ENCODE measurements at regions not wholly inside any gene's neighbourhood (a gene's known extent, or its start where the extent isn't known, plus 50 kb on each side); places are given as distances from the start of the nearest gene placed in this dataset.

DNA sequence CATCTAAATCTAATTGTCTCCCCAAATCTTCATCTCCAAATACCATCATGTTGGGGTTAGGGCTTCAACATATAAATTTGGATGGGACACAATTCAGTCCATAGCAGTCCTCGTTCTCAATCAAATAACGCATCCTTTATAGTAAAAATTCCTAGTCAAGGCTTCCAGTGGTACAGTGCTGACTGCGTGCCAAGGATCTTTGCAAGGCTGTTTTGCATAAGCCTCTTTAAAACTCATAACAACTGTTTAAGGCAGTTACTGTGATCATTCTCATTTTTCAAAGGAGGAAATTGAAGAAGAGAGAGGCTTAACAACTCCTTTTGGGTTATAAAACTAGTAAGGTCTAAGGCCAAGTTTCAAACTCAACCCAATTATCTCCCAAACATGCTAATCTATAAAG is 666.9 kb downstream of the NYAP2 start:
- no peak for DNase-seq
- no peak for TF ChIP-seq POLR2A (IDR thresholded peaks at IDR 0.05)
- TF ChIP-seq, protein P1, sequence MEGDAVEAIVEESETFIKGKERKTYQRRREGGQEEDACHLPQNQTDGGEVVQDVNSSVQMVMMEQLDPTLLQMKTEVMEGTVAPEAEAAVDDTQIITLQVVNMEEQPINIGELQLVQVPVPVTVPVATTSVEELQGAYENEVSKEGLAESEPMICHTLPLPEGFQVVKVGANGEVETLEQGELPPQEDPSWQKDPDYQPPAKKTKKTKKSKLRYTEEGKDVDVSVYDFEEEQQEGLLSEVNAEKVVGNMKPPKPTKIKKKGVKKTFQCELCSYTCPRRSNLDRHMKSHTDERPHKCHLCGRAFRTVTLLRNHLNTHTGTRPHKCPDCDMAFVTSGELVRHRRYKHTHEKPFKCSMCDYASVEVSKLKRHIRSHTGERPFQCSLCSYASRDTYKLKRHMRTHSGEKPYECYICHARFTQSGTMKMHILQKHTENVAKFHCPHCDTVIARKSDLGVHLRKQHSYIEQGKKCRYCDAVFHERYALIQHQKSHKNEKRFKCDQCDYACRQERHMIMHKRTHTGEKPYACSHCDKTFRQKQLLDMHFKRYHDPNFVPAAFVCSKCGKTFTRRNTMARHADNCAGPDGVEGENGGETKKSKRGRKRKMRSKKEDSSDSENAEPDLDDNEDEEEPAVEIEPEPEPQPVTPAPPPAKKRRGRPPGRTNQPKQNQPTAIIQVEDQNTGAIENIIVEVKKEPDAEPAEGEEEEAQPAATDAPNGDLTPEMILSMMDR (IDR thresholded peaks at IDR 0.05), result no peak
- no peak overlapping the region for H3K4me3 ChIP-seq
- intact Hi-C loops (cut with DNase I; ENCODE audit: low total_unique reads), result no loop called here
- no peaks in the 10 kb centered on the region for H3K27me3 ChIP-seq
- WGBS, 2 donors, result 85 to 91% methylated on average over 3 of the region's 3 CpGs
- H3K27ac ChIP-seq, result no peak overlapping the region
- H3K36me3 ChIP-seq (ENCODE audit: low read depth, missing control alignments), result no peaks in the 10 kb centered on the region
- no peaks in the 10 kb centered on the region for H3K4me1 ChIP-seq
- H3K9me3 ChIP-seq, result no peaks in the 10 kb centered on the region

DNA sequence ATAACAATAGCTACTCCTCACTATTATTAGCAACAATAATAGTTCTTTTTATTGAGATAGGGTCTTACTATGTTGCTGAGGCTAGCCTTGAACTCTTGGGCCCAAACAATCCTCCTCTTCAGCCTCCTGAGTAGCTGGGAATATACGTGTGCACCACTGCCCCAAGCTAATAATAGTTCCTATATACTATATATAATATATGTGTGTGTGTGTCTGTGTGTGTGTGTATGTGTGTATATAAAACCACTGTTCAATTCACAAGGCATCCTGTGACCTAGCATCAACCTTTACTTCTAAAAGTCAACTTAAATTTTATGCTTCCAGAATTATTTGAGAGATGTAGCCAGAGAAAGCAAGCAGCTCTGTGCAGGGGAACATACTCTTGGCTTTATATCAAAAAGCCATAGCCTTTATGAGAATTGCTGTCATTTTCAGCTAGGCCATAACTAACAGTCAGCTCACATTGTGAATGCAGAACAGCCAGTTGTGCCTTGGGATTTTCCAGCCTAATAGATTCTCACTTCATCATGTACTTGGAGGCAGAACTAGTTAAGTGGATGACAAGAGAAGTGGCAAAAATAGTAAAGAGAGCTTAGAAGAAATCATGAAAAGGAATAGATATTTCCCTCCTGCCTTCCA is 665.5 kb downstream of the NYAP2 start:
- intact Hi-C loops (cut with DNase I; ENCODE audit: low total_unique reads), result no loop called here
- H3K27ac ChIP-seq, result no peak overlapping the region
- no peak for DNase-seq

DNA sequence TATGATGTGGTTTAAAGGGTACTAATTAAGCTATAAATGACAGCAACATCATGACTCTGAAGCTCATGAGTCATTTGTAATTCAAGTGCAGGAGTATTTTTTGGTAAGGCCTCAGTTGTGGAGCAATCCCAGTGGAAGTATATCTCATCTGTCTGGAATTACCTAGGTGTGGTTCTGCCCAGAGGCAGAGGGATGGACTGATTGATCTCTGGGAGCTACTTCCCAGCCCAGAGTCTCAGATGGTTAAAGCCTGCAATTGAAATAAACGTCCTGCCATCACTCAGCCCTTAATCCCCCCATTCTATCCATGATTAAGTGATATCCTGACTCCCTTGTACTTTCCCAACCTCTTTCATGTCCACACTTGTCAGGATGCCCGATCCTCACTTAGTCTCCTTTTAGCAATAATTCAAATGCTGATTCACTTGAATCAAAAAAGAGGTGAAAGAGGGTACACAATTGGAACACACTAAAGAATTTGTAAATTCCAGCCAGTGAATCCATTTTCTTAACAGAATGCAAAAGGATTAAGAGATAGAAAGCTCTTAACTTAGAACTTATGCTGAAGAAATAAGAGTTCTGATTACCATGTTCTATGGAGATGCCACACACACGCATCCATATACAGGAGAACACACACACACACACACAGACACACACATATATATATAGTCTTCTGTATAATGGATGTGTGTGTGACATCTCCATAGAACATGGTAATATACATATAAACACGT is 664.4 kb downstream of the NYAP2 start:
- no peak overlapping the region for H3K27ac ChIP-seq
- WGBS, 2 donors, result 82 to 85% methylated on average over 4 of the region's 4 CpGs

More for the DNA sequence above, 665.5 kb downstream of the NYAP2 start:
- no peaks in the 10 kb centered on the region for H3K4me1 ChIP-seq
- 79 to 85% methylated on average over 1 of the region's 1 CpG for WGBS, 2 donors
- TF ChIP-seq POLR2A (IDR thresholded peaks at IDR 0.05), result no peak
- TF ChIP-seq, protein P1 (IDR thresholded peaks at IDR 0.05), result no peak
- H3K36me3 ChIP-seq (ENCODE audit: low read depth, missing control alignments), result no peaks in the 10 kb centered on the region
- H3K27me3 ChIP-seq, result no peaks in the 10 kb centered on the region
- H3K9me3 ChIP-seq, result no peaks in the 10 kb centered on the region
- no peak overlapping the region for H3K4me3 ChIP-seq

DNA sequence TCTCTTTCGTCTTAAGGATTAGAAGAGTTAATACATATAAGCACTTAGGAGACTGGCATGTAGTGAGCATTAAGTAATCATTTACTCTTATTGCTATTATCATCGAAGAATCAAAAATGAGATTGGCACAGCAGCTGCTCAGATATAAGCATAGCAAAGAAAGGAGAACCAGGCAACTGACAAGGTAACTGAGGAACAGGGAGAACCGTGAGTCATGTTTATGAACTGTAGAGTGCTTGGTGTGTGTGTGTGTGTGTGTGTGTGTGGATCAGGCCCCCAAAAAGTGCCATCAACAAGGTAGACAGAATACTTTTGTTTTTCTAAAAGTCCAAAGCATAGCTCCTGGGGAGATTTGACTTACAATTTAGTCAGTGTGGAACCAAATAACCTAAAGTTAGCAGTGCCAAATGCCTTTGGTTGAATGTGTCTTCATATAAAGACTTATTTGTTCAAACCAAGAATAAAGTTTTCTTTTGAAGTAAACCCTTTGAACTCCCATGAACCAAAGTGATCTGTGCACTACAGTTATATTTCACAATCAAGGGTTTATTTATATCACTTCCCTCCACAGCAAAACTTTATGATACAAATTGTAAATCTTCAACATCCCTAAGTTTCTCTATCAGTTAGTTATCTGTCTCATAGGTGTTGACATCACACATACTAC is 660.6 kb downstream of the NYAP2 start:
- TF ChIP-seq POLR2A (IDR thresholded peaks at IDR 0.05), result no peak
- TF ChIP-seq, protein P1 (IDR thresholded peaks at IDR 0.05), result no peak
- intact Hi-C loops (cut with DNase I; ENCODE audit: low total_unique reads), result no loop called here
- no peak overlapping the region for H3K4me3 ChIP-seq
- WGBS, 2 donors, result 58 to 71% methylated on average over 3 of the region's 3 CpGs
- H3K36me3 ChIP-seq (ENCODE audit: low read depth, missing control alignments), result no peaks in the 10 kb centered on the region
- no peaks in the 10 kb centered on the region for H3K4me1 ChIP-seq
- H3K27ac ChIP-seq, result no peak overlapping the region
- H3K27me3 ChIP-seq, result no peaks in the 10 kb centered on the region
- no peaks in the 10 kb centered on the region for H3K9me3 ChIP-seq
- DNase-seq, result no peak

More for the DNA sequence above, 664.4 kb downstream of the NYAP2 start:
- no peaks in the 10 kb centered on the region for H3K36me3 ChIP-seq (ENCODE audit: low read depth, missing control alignments)
- no peaks in the 10 kb centered on the region for H3K27me3 ChIP-seq
- TF ChIP-seq POLR2A (IDR thresholded peaks at IDR 0.05), result no peak
- TF ChIP-seq, protein P1 (IDR thresholded peaks at IDR 0.05), result no peak
- DNase-seq, result no peak
- intact Hi-C loops (cut with DNase I; ENCODE audit: low total_unique reads), result no loop called here
- no peaks in the 10 kb centered on the region for H3K9me3 ChIP-seq
- H3K4me3 ChIP-seq, result no peak overlapping the region
- no peaks in the 10 kb centered on the region for H3K4me1 ChIP-seq

Data from testis (tissue), 2 donors.